GM12865 (cell line): ENCODE measurements at regions not wholly inside any gene's neighbourhood (a gene's known extent, or its start where the extent isn't known, plus 50 kb on each side); places are given as distances from the start of the nearest gene placed in this dataset.

Experiments used
- DNase-seq: peaks from one replicate; pipeline ENCODE4 v3.0.0; 2010; ENCODE audit warnings: low read depth
- H3K4me3 ChIP-seq: 2 replicates; pipeline ENCODE4 v1.5.1; 2011; ENCODE audit warnings: mild to moderate bottlenecking, low read depth, low read length, control low read depth
- TF ChIP-seq, protein P1 (sequence below): IDR thresholded peaks from 2 replicates; pipeline ENCODE4 v1.5.1; 2011; ENCODE audit warnings: low read length, control low read depth, low read depth, inconsistent platforms; ENCODE audit not compliant: insufficient read depth; ENCODE audit errors: missing control alignments

DNA sequence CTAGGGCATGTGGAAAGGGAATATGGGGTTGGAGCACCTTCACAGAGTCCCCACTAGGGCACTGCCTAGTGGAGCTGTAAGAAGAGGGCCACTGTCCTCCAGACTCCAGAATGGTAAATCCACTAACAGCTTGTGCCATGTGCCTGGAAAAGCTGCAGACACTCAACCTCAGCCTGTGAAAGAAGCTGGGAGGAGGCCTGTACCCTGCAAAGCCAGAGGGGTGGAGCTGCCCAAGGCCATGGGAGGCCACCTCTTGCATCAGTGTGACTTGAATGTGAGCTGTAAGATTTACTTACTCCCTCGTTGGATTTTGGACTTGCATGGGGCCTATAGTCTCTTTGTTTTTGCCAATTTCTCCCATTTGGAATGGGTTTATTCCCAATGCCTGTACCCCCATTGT lies 705.2 kb upstream of the ROBO1 start:
- TF ChIP-seq, protein P1, sequence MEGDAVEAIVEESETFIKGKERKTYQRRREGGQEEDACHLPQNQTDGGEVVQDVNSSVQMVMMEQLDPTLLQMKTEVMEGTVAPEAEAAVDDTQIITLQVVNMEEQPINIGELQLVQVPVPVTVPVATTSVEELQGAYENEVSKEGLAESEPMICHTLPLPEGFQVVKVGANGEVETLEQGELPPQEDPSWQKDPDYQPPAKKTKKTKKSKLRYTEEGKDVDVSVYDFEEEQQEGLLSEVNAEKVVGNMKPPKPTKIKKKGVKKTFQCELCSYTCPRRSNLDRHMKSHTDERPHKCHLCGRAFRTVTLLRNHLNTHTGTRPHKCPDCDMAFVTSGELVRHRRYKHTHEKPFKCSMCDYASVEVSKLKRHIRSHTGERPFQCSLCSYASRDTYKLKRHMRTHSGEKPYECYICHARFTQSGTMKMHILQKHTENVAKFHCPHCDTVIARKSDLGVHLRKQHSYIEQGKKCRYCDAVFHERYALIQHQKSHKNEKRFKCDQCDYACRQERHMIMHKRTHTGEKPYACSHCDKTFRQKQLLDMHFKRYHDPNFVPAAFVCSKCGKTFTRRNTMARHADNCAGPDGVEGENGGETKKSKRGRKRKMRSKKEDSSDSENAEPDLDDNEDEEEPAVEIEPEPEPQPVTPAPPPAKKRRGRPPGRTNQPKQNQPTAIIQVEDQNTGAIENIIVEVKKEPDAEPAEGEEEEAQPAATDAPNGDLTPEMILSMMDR, result no peak
- no peak overlapping the region for H3K4me3 ChIP-seq
- DNase-seq, result no peak

- DNase-seq, result no peak
- TF ChIP-seq, protein P1, result no peak
- H3K4me3 ChIP-seq, result no peak overlapping the region
These were observed 704.7 kb upstream of the ROBO1 start for GRCh38 chr3:80472459-80472858.

- TF ChIP-seq, protein P1, result no peak
- no peak for DNase-seq
- H3K4me3 ChIP-seq, result no peak overlapping the region
These were observed 702.6 kb upstream of the ROBO1 start for GRCh38 chr3:80470433-80470832.

DNA sequence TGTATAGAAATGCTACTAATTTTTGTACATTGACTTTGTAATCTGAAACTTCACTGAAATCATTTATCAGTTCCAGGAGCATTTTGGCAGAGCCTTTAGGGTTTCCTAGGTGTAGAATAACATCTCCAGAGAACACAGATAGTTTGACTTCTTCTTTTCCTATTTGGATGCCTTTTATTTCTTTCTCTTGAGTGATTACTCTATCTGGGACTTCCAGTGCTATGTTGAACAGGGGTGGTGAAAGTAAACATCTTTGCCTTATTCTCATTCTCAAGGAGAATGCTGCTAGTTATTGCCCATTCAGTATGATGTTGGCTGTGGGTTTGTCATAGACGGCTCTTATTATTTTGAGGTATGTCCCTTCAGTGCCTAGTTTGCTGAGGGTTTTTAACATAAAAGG lies 697.9 kb upstream of the ROBO1 start:
- TF ChIP-seq, protein P1, result no peak
- no peak overlapping the region for H3K4me3 ChIP-seq
- no peak for DNase-seq

- TF ChIP-seq, protein P1, result no peak
- no peak for DNase-seq
- no peak overlapping the region for H3K4me3 ChIP-seq
These were observed 683.6 kb upstream of the ROBO1 start for GRCh38 chr3:80451393-80451792.

DNA sequence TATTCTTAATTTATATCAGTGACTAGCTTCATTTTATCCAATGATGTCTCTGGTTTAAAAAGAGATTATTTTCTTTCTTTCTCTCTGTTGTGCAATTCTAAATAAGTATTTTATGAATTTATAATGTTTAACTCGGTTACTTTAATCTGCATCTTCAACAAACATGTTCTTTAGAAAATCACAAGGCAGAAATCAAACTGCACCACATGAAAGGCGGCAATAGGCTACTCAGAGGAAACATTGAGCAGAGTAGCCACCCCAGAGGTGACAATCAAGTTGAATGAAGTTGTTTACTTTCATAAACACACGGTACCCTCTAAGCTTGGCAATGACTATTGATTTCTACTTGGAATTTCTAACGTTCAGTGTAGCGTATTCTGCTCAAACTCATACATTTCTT lies 677.8 kb upstream of the ROBO1 start:
- no peak overlapping the region for H3K4me3 ChIP-seq
- DNase-seq, result no peak
- TF ChIP-seq, protein P1, result no peak

- TF ChIP-seq, protein P1, result no peak
- no peak overlapping the region for H3K4me3 ChIP-seq
- DNase-seq, result no peak
These were observed 677.3 kb upstream of the ROBO1 start for GRCh38 chr3:80445053-80445452.
